Endothelial cell (in vitro differentiated cells): ENCODE measurements at regions not wholly inside any gene's neighbourhood (a gene's known extent, or its start where the extent isn't known, plus 50 kb on each side); places are given as distances from the start of the nearest gene placed in this dataset.
"Not testable (repeated sequence)": the region's sequence is repeated elsewhere in the genome, so short reads cannot be mapped to it uniquely, and the experiment has no call there.

Source experiments
- DNase-seq: peaks from one replicate; pipeline ENCODE4 v3.0.0; 2021; ENCODE audit warnings: low spot score
- H3K27ac Mint-ChIP-seq: one replicate; pipeline ENCODE4 v1.8.0; 2021; ENCODE audit warnings: mixed read lengths, inconsistent platforms; ENCODE audit not compliant: unreplicated experiment
- H3K27me3 Mint-ChIP-seq: one replicate; pipeline ENCODE4 v1.8.0; 2021; ENCODE audit warnings: mild to moderate bottlenecking, moderate library complexity, mixed read lengths, inconsistent platforms; ENCODE audit not compliant: unreplicated experiment
- H3K36me3 Mint-ChIP-seq: one replicate; pipeline ENCODE4 v1.8.0; 2021; ENCODE audit warnings: mild to moderate bottlenecking, low read depth, mixed read lengths, inconsistent platforms; ENCODE audit not compliant: unreplicated experiment
- H3K4me1 Mint-ChIP-seq: one replicate; pipeline ENCODE4 v1.8.0; 2021; ENCODE audit warnings: mild to moderate bottlenecking, mixed read lengths, inconsistent platforms; ENCODE audit not compliant: unreplicated experiment
- H3K4me3 Mint-ChIP-seq: one replicate; pipeline ENCODE4 v1.8.0; 2021; ENCODE audit warnings: mild to moderate bottlenecking, mixed read lengths, inconsistent platforms; ENCODE audit not compliant: unreplicated experiment
- H3K9me3 Mint-ChIP-seq: one replicate; pipeline ENCODE4 v1.8.0; 2021; ENCODE audit warnings: mixed read lengths, inconsistent platforms; ENCODE audit not compliant: unreplicated experiment
- TF ChIP-seq, protein P1 (sequence below): fragments of 200-600 bp; sonication (generic); IDR thresholded peaks from one replicate; pipeline ENCODE4 v1.5.0; 2021; ENCODE audit warnings: antibody characterized with exemption; ENCODE audit not compliant: unreplicated experiment

DNA sequence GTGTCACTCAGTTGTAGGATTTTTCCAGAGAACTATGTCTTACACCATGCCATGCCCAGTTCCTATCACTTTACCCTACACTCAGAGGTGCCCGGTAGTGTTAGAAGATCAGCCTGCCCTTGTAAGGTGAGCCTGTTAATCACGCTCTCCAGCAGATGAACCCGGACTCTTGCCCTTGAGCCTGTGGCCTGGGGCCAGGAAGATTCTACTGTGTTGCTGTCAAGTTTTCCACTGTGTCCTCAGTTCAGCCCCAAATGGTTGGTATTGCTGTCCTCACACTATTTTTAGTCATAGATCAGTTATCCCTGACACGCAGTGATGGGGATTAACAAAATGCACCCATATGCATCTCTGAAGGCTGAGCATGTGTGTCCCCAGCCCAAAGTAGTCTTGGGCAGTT, 105.0 kb upstream of the SPAG17 start:
- H3K27ac Mint-ChIP-seq, result no peak overlapping the region
- no peaks in the 10 kb centered on the region for H3K27me3 Mint-ChIP-seq
- no peaks in the 10 kb centered on the region for H3K36me3 Mint-ChIP-seq
- no peak for DNase-seq
- no peaks in the 10 kb centered on the region for H3K4me1 Mint-ChIP-seq
- H3K4me3 Mint-ChIP-seq, result no peak overlapping the region
- no peaks in the 10 kb centered on the region for H3K9me3 Mint-ChIP-seq
- TF ChIP-seq, protein P1, sequence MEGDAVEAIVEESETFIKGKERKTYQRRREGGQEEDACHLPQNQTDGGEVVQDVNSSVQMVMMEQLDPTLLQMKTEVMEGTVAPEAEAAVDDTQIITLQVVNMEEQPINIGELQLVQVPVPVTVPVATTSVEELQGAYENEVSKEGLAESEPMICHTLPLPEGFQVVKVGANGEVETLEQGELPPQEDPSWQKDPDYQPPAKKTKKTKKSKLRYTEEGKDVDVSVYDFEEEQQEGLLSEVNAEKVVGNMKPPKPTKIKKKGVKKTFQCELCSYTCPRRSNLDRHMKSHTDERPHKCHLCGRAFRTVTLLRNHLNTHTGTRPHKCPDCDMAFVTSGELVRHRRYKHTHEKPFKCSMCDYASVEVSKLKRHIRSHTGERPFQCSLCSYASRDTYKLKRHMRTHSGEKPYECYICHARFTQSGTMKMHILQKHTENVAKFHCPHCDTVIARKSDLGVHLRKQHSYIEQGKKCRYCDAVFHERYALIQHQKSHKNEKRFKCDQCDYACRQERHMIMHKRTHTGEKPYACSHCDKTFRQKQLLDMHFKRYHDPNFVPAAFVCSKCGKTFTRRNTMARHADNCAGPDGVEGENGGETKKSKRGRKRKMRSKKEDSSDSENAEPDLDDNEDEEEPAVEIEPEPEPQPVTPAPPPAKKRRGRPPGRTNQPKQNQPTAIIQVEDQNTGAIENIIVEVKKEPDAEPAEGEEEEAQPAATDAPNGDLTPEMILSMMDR, result no peak

DNA sequence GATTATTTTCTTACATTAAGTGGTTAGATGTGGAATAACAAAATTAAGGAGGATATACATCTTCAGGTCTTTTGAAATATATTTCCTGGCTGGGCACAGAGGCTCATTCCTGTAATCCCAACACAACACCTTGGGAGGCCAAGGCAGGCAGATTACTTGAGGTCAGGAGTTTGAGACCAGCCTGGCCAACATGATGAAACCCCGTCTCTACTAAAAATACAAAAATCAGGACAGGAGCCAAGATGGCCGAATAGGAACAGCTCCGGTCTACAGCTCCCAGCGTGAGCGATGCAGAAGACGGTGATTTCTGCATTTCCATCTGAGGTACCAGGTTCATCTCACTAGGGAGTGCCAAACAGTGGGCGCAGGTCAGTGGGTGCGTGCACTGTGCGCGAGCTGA, 95.6 kb upstream of the SPAG17 start:
- H3K4me1 Mint-ChIP-seq, DNase-seq, H3K4me3 Mint-ChIP-seq, H3K9me3 Mint-ChIP-seq, H3K27ac Mint-ChIP-seq, H3K36me3 Mint-ChIP-seq, H3K27me3 Mint-ChIP-seq: not testable (repeated sequence)

DNA sequence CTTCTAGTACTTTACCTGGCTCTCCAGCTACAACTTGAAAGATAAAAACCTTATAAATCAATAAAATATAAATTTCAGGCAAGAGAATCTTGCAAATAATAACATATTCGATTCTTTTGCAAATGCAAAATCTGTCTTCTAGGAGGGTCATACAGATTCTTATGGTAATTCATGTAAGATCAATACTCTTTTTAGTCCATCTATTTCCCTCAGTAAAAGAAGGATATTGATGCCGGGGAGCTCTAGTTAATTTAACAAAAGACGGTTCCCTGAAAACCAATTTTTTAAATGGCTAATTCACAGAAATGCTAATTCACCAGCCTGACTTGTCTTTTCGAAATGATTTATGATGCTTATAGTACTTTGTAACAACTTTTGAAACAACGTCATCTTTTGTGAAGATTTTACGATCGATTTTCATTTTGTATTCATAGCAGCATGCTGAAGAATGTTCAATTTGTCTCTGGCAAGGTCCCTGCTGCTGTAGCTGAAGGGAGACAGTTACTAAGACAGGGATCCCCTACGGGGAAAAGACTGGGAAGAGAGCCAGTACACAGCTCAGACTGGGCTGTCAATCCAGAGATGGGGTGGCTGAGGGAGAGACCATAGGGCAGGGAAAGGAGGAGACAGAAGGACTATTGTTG, 90.6 kb upstream of the SPAG17 start:
- H3K27ac Mint-ChIP-seq, result no peak overlapping the region
- no peaks in the 10 kb centered on the region for H3K27me3 Mint-ChIP-seq

DNA sequence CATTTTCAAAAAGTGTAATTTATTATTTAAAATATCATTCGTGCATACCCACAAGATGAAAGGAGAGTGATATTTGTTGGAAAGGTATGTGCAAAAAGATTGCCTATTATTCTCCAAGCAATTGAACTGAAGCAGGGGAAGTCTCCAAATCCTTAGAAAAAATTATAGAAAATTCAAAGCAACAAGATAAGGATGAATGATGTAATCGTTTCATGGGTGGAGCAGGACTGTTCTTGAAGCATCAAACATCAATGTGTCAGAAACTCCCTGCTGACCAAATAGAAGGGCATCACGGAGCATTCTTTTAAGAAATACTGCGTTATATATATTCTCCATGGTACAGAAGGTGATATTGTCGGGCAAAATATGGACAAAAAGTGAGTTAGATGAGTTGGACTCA, 87.9 kb upstream of the SPAG17 start:
- TF ChIP-seq, protein P1, result no peak

More for the DNA sequence above, 90.6 kb upstream of the SPAG17 start:
- Mint-ChIP-seq H3K9me3 (peaks cover 6% of the 10 kb centered on the region), H3K36me3 (peaks cover 5% of the 10 kb centered on the region), H3K4me1 (no peaks in the 10 kb centered on the region), H3K4me3 (no peak overlapping the region)
- TF ChIP-seq, protein P1, result no peak
- DNase-seq, result no peak

DNA sequence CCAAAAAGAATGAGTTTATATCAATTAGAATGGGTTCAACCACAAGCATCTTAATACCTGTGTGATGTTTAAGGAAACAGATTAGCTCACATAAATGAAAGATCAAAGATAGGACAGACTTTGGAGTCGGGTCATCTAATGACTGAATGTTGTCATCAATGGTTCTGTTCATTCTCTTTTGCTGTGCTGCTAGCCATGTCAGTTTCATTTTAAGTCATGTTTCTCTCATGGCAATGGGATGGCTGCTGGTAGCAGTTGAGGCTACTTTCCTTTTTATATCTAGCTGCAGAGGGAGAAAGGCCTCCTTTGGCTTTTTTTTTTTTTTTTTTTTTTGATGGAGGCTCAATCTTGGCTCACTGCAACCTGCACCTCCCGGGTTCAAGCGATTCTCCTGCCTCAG, 86.9 kb upstream of the SPAG17 start:
- no peaks in the 10 kb centered on the region for H3K4me1 Mint-ChIP-seq
- H3K27ac Mint-ChIP-seq, result no peak overlapping the region
- no peaks in the 10 kb centered on the region for H3K27me3 Mint-ChIP-seq
- H3K4me3 Mint-ChIP-seq, result no peak overlapping the region
- H3K36me3 Mint-ChIP-seq, result no peaks in the 10 kb centered on the region
- H3K9me3 Mint-ChIP-seq, result peaks cover 1% of the 10 kb centered on the region
- DNase-seq, result no peak
- TF ChIP-seq, protein P1, result no peak

More for the DNA sequence above, 87.9 kb upstream of the SPAG17 start:
- Mint-ChIP-seq H3K36me3 (no peaks in the 10 kb centered on the region), H3K27me3 (no peaks in the 10 kb centered on the region), H3K4me3 (no peak overlapping the region), H3K9me3 (peaks cover 6% of the 10 kb centered on the region), H3K27ac (no peak overlapping the region), H3K4me1 (no peaks in the 10 kb centered on the region)
- DNase-seq, result no peak
